H9 (cell line): ENCODE measurements at regions not wholly inside any gene's neighbourhood (a gene's known extent, or its start where the extent isn't known, plus 50 kb on each side); places are given as distances from the start of the nearest gene placed in this dataset.

Source experiments
- DNase-seq: peaks from one replicate; pipeline ENCODE4 v3.0.0-alpha.2; 2017
- H2AFZ ChIP-seq: one replicate; pipeline ENCODE4 v1.6.1; 2013; ENCODE audit warnings: mild to moderate bottlenecking, low read length, control low read depth, moderate library complexity
- H2AK5ac ChIP-seq: 2 replicates; pipeline ENCODE4 v1.6.1; 2013; ENCODE audit warnings: low read length, control low read depth, mixed read lengths; ENCODE audit not compliant: insufficient read length
- H2BK120ac ChIP-seq: one replicate; pipeline ENCODE4 v1.6.1; 2013; ENCODE audit warnings: low read depth, mild to moderate bottlenecking, low read length, control low read depth, inconsistent platforms; ENCODE audit not compliant: poor library complexity, severe bottlenecking
- H2BK12ac ChIP-seq: 2 replicates; pipeline ENCODE4 v1.6.1; 2013; ENCODE audit warnings: low read length, control low read depth, mixed read lengths, low read depth; ENCODE audit not compliant: insufficient read length
- H2BK15ac ChIP-seq: 2 replicates; pipeline ENCODE4 v1.6.1; 2013; ENCODE audit warnings: low read depth, low read length, control low read depth
- H2BK20ac ChIP-seq: one replicate; pipeline ENCODE4 v1.6.1; 2013; ENCODE audit warnings: low read depth, mild to moderate bottlenecking, low read length, control low read depth, inconsistent platforms; ENCODE audit not compliant: poor library complexity, severe bottlenecking
- H2BK5ac ChIP-seq: 2 replicates; pipeline ENCODE4 v1.6.1; 2013; ENCODE audit warnings: low read length, control low read depth, mixed read lengths; ENCODE audit not compliant: insufficient read length
- H3K14ac ChIP-seq: 2 replicates; pipeline ENCODE4 v1.6.1; 2013; ENCODE audit warnings: low read length, control low read depth; ENCODE audit not compliant: insufficient read depth
- H3K18ac ChIP-seq: 2 replicates; pipeline ENCODE4 v1.6.1; 2013; ENCODE audit warnings: low read depth, mild to moderate bottlenecking, mixed read lengths, low read length, control low read depth; ENCODE audit not compliant: insufficient read length
- H3K23ac ChIP-seq: 2 replicates; pipeline ENCODE4 v1.6.1; 2013; ENCODE audit warnings: low read length, control low read depth, mixed read lengths, low read depth; ENCODE audit not compliant: insufficient read length
- H3K23me2 ChIP-seq: 2 replicates; pipeline ENCODE4 v1.6.1; 2013; ENCODE audit warnings: low read depth, mild to moderate bottlenecking, mixed read lengths, low read length, control low read depth; ENCODE audit not compliant: insufficient read length, poor library complexity, severe bottlenecking
- H3K27ac ChIP-seq: 2 replicates; pipeline ENCODE4 v1.5.1; 2013; ENCODE audit warnings: low read length, control low read depth, mixed read lengths, low read depth; ENCODE audit not compliant: insufficient read length
- H3K27me3 ChIP-seq: 2 replicates; pipeline ENCODE4 v1.6.1; 2013; ENCODE audit warnings: low read length, control low read depth, inconsistent platforms; ENCODE audit not compliant: insufficient read depth
- H3K4ac ChIP-seq: 2 replicates; pipeline ENCODE4 v1.6.1; 2013; ENCODE audit warnings: low read depth, mild to moderate bottlenecking, control low read depth, inconsistent platforms, low read length, moderate library complexity
- H3K4me1 ChIP-seq: 2 replicates; pipeline ENCODE4 v1.6.1; 2013; ENCODE audit warnings: low read length, control low read depth, inconsistent platforms; ENCODE audit not compliant: insufficient read depth
- H3K4me2 ChIP-seq: 2 replicates; pipeline ENCODE4 v1.6.1; 2013; ENCODE audit warnings: low read length, control low read depth, mixed read lengths; ENCODE audit not compliant: insufficient read length, insufficient read depth
- H3K56ac ChIP-seq: 2 replicates; pipeline ENCODE4 v1.6.1; 2013; ENCODE audit warnings: low read depth, mild to moderate bottlenecking, mixed read lengths, low read length, control low read depth; ENCODE audit not compliant: insufficient read length
- H3K79me1 ChIP-seq: 2 replicates; pipeline ENCODE4 v1.6.1; 2013; ENCODE audit warnings: low read depth, mild to moderate bottlenecking, moderate library complexity, low read length, control low read depth, inconsistent platforms; ENCODE audit not compliant: insufficient read depth, poor library complexity, severe bottlenecking
- H3K79me2 ChIP-seq: 2 replicates; pipeline ENCODE4 v1.6.1; 2013; ENCODE audit warnings: low read length, control low read depth, inconsistent platforms; ENCODE audit not compliant: insufficient read depth
- H3K9ac ChIP-seq: 2 replicates; pipeline ENCODE4 v1.6.1; 2013; ENCODE audit warnings: low read length, control low read depth, mixed read lengths; ENCODE audit not compliant: insufficient read length; ENCODE audit errors: extremely low read depth
- H3K9me3 ChIP-seq: one replicate; pipeline ENCODE4 v1.6.1; 2013; ENCODE audit warnings: low read depth, low read length, inconsistent platforms; ENCODE audit not compliant: control insufficient read depth
- H3T11ph ChIP-seq: one replicate; pipeline ENCODE4 v1.6.1; 2013; ENCODE audit warnings: mild to moderate bottlenecking, low read length, control low read depth, inconsistent platforms
- H4K20me1 ChIP-seq: one replicate; pipeline ENCODE4 v1.6.1; 2013; ENCODE audit not compliant: control insufficient read depth, insufficient read length, insufficient read depth
- H4K5ac ChIP-seq: 2 replicates; pipeline ENCODE4 v1.6.1; 2013; ENCODE audit warnings: low read depth, mild to moderate bottlenecking, mixed read lengths, low read length, control low read depth; ENCODE audit not compliant: insufficient read length
- H4K8ac ChIP-seq: replicated peaks from 2 replicates; pipeline ENCODE4 v1.6.1; 2013; ENCODE audit warnings: low read length, control low read depth, mixed read lengths, low read depth; ENCODE audit not compliant: insufficient read length
- H4K91ac ChIP-seq: 2 replicates; pipeline ENCODE4 v1.6.1; 2013; ENCODE audit warnings: low read depth, mild to moderate bottlenecking, moderate library complexity, mixed read lengths, low read length, control low read depth; ENCODE audit not compliant: insufficient read length
- H3K27ac Mint-ChIP-seq, 3 experiments: 2 replicates in 2 of 3; 3 replicates in 1 of 3; pipeline ENCODE4 v1.8.0; 2020 to 2021; ENCODE audit warnings: mixed read lengths in 3 of 3, mild to moderate bottlenecking in 1 of 3, moderate library complexity in 1 of 3
- H3K27me3 Mint-ChIP-seq: 2 replicates; pipeline ENCODE4 v1.8.0; 2021; ENCODE audit warnings: low read depth, mild to moderate bottlenecking, moderate library complexity, mixed read lengths
- H3K36me3 Mint-ChIP-seq, 3 experiments: 2 replicates in 2 of 3; 3 replicates in 1 of 3; pipeline ENCODE4 v1.8.0; 2020 to 2021; ENCODE audit warnings: low read depth in 3 of 3, mixed read lengths in 3 of 3; ENCODE audit not compliant: insufficient read depth in 1 of 3
- H3K4me1 Mint-ChIP-seq, 2 experiments: 2 replicates each; pipeline ENCODE4 v1.8.0; 2020; ENCODE audit warnings: mixed read lengths in 2 of 2
- H3K4me3 Mint-ChIP-seq, 2 experiments: 2 replicates in 1 of 2; 3 replicates in 1 of 2; pipeline ENCODE4 v1.8.0; 2020 to 2021; ENCODE audit warnings: mild to moderate bottlenecking in 2 of 2, mixed read lengths in 2 of 2, moderate library complexity in 1 of 2
- H3K9me3 Mint-ChIP-seq, 2 experiments: 2 replicates in 1 of 2; 3 replicates in 1 of 2; pipeline ENCODE4 v1.8.0; 2020; ENCODE audit warnings: mild to moderate bottlenecking in 2 of 2, mixed read lengths in 2 of 2, moderate library complexity in 1 of 2
- WGBS: extraction: QIAGEN DNeasy Blood & Tissue Kit; methylation state at CpG from one replicate; pipeline ENCODE4 v1.1.7; 2013; ENCODE audit warnings: missing lambda C conversion rate, low lambda C conversion rate, mixed read lengths; ENCODE audit not compliant: insufficient read length; ENCODE audit errors: extremely low coverage; 5-methylcytosine and 5-hydroxymethylcytosine counted together
- TF ChIP-seq, protein P1 (sequence below): fragments of 200-600 bp; sonication (generic); conservative IDR thresholded peaks from 3 replicates; pipeline ENCODE4 v1.8.0; 2021; ENCODE audit warnings: antibody characterized with exemption, mild to moderate bottlenecking

- no peak overlapping the region for H2BK20ac ChIP-seq
- H3K9me3 Mint-ChIP-seq = no peaks in the 10 kb centered on the region; a peak in 1 of 5 replicates
- no peak overlapping the region for H3K9ac ChIP-seq
- H3K4me1 Mint-ChIP-seq = no peaks in the 10 kb centered on the region
- no peak overlapping the region for H2BK15ac ChIP-seq
- no peaks in the 10 kb centered on the region for H3K4me1 ChIP-seq
- no peak overlapping the region for H3K4me2 ChIP-seq
- no peaks in the 10 kb centered on the region for H3K27me3 ChIP-seq
- H3K9me3 ChIP-seq = no peaks in the 10 kb centered on the region
- H3T11ph ChIP-seq = no peak overlapping the region
- H4K5ac ChIP-seq = no peak overlapping the region
- no peak overlapping the region for H3K23ac ChIP-seq
- no peak overlapping the region for H3K27ac ChIP-seq
- H3K23me2 ChIP-seq = no peaks in the 10 kb centered on the region
- H4K91ac ChIP-seq = no peak overlapping the region
- no peak overlapping the region for H2BK5ac ChIP-seq
- H3K27me3 Mint-ChIP-seq = peaks cover 21% of the 10 kb centered on the region
- no peaks in the 10 kb centered on the region for H3K79me1 ChIP-seq
- H2BK120ac ChIP-seq = no peak overlapping the region
- H3K18ac ChIP-seq = no peak overlapping the region
- no peak overlapping the region for H2AK5ac ChIP-seq
- no peaks in the 10 kb centered on the region for H4K20me1 ChIP-seq
- no peak overlapping the region for H2AFZ ChIP-seq
- no peak overlapping the region for H3K27ac Mint-ChIP-seq
- no peak overlapping the region for H3K4me3 Mint-ChIP-seq
- TF ChIP-seq, protein P1, sequence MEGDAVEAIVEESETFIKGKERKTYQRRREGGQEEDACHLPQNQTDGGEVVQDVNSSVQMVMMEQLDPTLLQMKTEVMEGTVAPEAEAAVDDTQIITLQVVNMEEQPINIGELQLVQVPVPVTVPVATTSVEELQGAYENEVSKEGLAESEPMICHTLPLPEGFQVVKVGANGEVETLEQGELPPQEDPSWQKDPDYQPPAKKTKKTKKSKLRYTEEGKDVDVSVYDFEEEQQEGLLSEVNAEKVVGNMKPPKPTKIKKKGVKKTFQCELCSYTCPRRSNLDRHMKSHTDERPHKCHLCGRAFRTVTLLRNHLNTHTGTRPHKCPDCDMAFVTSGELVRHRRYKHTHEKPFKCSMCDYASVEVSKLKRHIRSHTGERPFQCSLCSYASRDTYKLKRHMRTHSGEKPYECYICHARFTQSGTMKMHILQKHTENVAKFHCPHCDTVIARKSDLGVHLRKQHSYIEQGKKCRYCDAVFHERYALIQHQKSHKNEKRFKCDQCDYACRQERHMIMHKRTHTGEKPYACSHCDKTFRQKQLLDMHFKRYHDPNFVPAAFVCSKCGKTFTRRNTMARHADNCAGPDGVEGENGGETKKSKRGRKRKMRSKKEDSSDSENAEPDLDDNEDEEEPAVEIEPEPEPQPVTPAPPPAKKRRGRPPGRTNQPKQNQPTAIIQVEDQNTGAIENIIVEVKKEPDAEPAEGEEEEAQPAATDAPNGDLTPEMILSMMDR = no peak
- DNase-seq = no peak
- WGBS = no CpG with 5 or more reads among the region's 1 CpG
- H3K79me2 ChIP-seq = no peaks in the 10 kb centered on the region
- no peaks in the 10 kb centered on the region for H3K36me3 Mint-ChIP-seq
- no peak overlapping the region for H3K4ac ChIP-seq
- H4K8ac ChIP-seq = no peak overlapping the region
- H2BK12ac ChIP-seq = no peak overlapping the region
- no peak overlapping the region for H3K14ac ChIP-seq
- H3K56ac ChIP-seq = no peak overlapping the region
Observed at GRCh38 chr3:43197181-43197580, 89.2 kb upstream of the SNRK start.
